ENCODE measurements at regions not wholly inside any gene's neighbourhood (a gene's known extent, or its start where the extent isn't known, plus 50 kb on each side); places are given as distances from the start of the nearest gene placed in this dataset.

GRCh38 chr2:104406261-104406726 is 447.6 kb upstream of the POU3F3 start:
- Histone ChIP-seq H3K9ac (replicated peaks in 1 of 4; ENCODE audit: extremely low read depth in 1 of 4, low read depth in 3 of 4, low read length in 3 of 4) (no peak overlapping the region), H2BK20ac (ENCODE audit: low read length) (no peak overlapping the region), H2BK12ac (ENCODE audit: low read depth, low read length) (no peak overlapping the region), H2AFZ (ENCODE audit: low read length) (peak overlapping the region; percentile 87), H3K14ac (ENCODE audit: insufficient read length) (no peak overlapping the region), H3K18ac (ENCODE audit: extremely low read depth, low read length) (no peak overlapping the region), H3K23ac (ENCODE audit: insufficient read length) (no peak overlapping the region), H4K20me1 (replicated peaks in 1 of 2; ENCODE audit: control insufficient read depth in 1 of 2, insufficient read depth in 2 of 2, low read length in 2 of 2) (no peaks in the 10 kb centered on the region), H3K4me2 (ENCODE audit: insufficient read depth in 1 of 2, low read depth in 2 of 2, low read length in 2 of 2) (no peak overlapping the region), H4K8ac (ENCODE audit: extremely low read depth, insufficient read depth, low read length) (no peak overlapping the region), H3K36me3 (ENCODE audit: control insufficient read depth in 2 of 4, insufficient read depth in 4 of 4, low read length in 3 of 4) (no peaks in the 10 kb centered on the region), H3K4me1 (replicated peaks in 1 of 4; ENCODE audit: control insufficient read depth in 3 of 4, insufficient read depth in 4 of 4, low read length in 3 of 4) (peaks cover 0 to 3% (median 0%) of the 10 kb centered on the region in 4 experiments; a peak in 1 of 7 replicates), H3K4ac (replicated peaks; ENCODE audit: insufficient read length, low read depth, low read length) (no peak overlapping the region), H3K79me1 (ENCODE audit: low read depth, low read length) (no peaks in the 10 kb centered on the region), H2BK15ac (ENCODE audit: low read length) (no peak overlapping the region), H3K4me3 (ENCODE audit: extremely low read depth in 1 of 4, insufficient read depth in 2 of 4, low read depth in 3 of 4, low read length in 4 of 4) (no peak overlapping the region), H4K5ac (ENCODE audit: insufficient read length, low read depth, low read length) (no peak overlapping the region), H3K27ac (ENCODE audit: low read depth, low read length) (no peak overlapping the region), H3K9me3 (ENCODE audit: insufficient read depth in 2 of 2, low read depth in 1 of 2, low read length in 1 of 2) (no peaks in the 10 kb centered on the region), H4K91ac (replicated peaks; ENCODE audit: insufficient read length, low read length) (no peak overlapping the region), H3K23me2 (ENCODE audit: low read depth, low read length) (no peaks in the 10 kb centered on the region), H2AK5ac (ENCODE audit: low read depth, low read length) (no peak overlapping the region), H2BK120ac (replicated peaks; ENCODE audit: low read depth, low read length) (no peak overlapping the region), H3K79me2 (ENCODE audit: control insufficient read depth in 1 of 2, insufficient read depth in 2 of 2, low read length in 2 of 2) (no peaks in the 10 kb centered on the region), H2BK5ac (ENCODE audit: low read depth, low read length) (no peak overlapping the region), H3K56ac (replicated peaks; ENCODE audit: insufficient read length, low read depth, low read length) (no peak overlapping the region), H3K27me3 (replicated peaks in 1 of 4; ENCODE audit: control insufficient read depth in 3 of 4, extremely low read depth in 1 of 4, insufficient read depth in 3 of 4, low read length in 3 of 4) (no peaks in the 10 kb centered on the region)
- DNase-seq (ENCODE audit: low read depth in 1 of 2, low spot score in 2 of 2): no peak
- TF ChIP-seq RBBP5 (IDR thresholded peaks at IDR 0.05; ENCODE audit: borderline replicate concordance, low read depth, low read length) (no peak), POLR2A (IDR thresholded peaks at IDR 0.05; ENCODE audit: control extremely low read depth in 1 of 2, low read depth in 2 of 2, low read length in 2 of 2) (no peak), JUND (IDR thresholded peaks at IDR 0.05; ENCODE audit: low read length) (no peak), RXRA (IDR thresholded peaks at IDR 0.05; ENCODE audit: insufficient read depth, low read depth, low read length) (no peak), POU5F1 (IDR thresholded peaks at IDR 0.05; ENCODE audit: low read depth, low read length) (no peak), ATF3 (IDR thresholded peaks at IDR 0.05; ENCODE audit: insufficient read depth, low read depth, low read length) (no peak)
- POLR2A ChIA-PET (ENCODE audit: partially characterized antibody): no interaction called here
- CTCF ChIA-PET (ENCODE audit: partially characterized antibody): no interaction called here
- WGBS, 2 experiments (ENCODE audit: extremely low coverage in 1 of 2, insufficient coverage in 1 of 2, insufficient read length in 1 of 2, insufficient replicate concordance in 2 of 2, low coverage in 1 of 2, low lambda C conversion rate in 2 of 2, missing lambda C conversion rate in 1 of 2): 89% methylated on average over 10 of the region's 10 CpGs; no CpG with 5 or more reads in 1 of the 2 experiments
- FAIRE-seq: no peak

All from H1 (cell line).